Motor neuron (in vitro differentiated cells): ENCODE measurements at regions not wholly inside any gene's neighbourhood (a gene's known extent, or its start where the extent isn't known, plus 50 kb on each side); places are given as distances from the start of the nearest gene placed in this dataset.

Experiments
- ATAC-seq, 8 experiments: fragments of 200-7000 bp; cut with Tn5 transposase; replicated peaks in 6 of 8; 2 replicates each; pipeline ENCODE4 v1.8.0; 2021; ENCODE audit warnings: mild to moderate bottlenecking in 8 of 8, moderate library complexity in 8 of 8
- H3K27ac ChIP-seq, 2 donors: fragments of 250-450 bp; sonication (Bioruptor Pico); 2 replicates each; pipeline ENCODE4 v1.9.0; 2021; ENCODE audit warnings: antibody characterized with exemption in 2 of 2, mild to moderate bottlenecking in 2 of 2, moderate library complexity in 1 of 2
- H3K4me1 ChIP-seq, 2 donors: fragments of 250-450 bp; sonication (Bioruptor Pico); replicated peaks in 1 of 2; 2 replicates each; pipeline ENCODE4 v1.6.1; 2021; ENCODE audit warnings: antibody characterized with exemption in 2 of 2, mild to moderate bottlenecking in 2 of 2, moderate library complexity in 1 of 2
- H3K4me3 ChIP-seq, 5 donors: fragments of 250-450 bp; sonication (Bioruptor Pico); 2 replicates each; pipeline ENCODE4 v1.9.0; 2021; ENCODE audit warnings: antibody characterized with exemption in 5 of 5, mild to moderate bottlenecking in 5 of 5, moderate library complexity in 4 of 5
- WGBS, 10 experiments: fragments of 450-650 bp; shearing (Covaris generic); methylation state at CpG; one replicate each; pipeline ENCODE4 v1.0.0; 2022; 5-methylcytosine and 5-hydroxymethylcytosine counted together
- in situ Hi-C, 9 experiments: fragments of 400-800 bp; cut with MboI; loops; one replicate each; pipeline ENCODE4 v1.15.0; 2021; ENCODE audit warnings: low sequenced_read_pairs in 9 of 9, low pct_unique_long_range_greater_than_20kb in 2 of 9; ENCODE audit not compliant: unreplicated experiment in 9 of 9

GRCh38 chr2:236668531-236668969 lies 98.9 kb downstream of the ACKR3 start:
- ATAC-seq: no peak
- H3K4me1 ChIP-seq: peaks cover 16 to 18% of the 10 kb centered on the region in 2 donors
- H3K4me3 ChIP-seq: no peak overlapping the region
- in situ Hi-C loops: no loop called here
- H3K27ac ChIP-seq: no peak overlapping the region
- 80 to 100% (median 91%) methylated on average over 1 to 4 of the region's 8 CpGs; no CpG with 5 or more reads in 4 of the 10 experiments for WGBS, 10 experiments

- no peak for ATAC-seq
- WGBS, 10 experiments: 89 to 100% (median 97%) methylated on average over 2 to 5 of the region's 6 CpGs; no CpG with 5 or more reads in 6 of the 10 experiments
- H3K4me3 ChIP-seq: no peak overlapping the region
- H3K4me1 ChIP-seq: peaks cover 16 to 18% of the 10 kb centered on the region in 2 donors
- no peak overlapping the region for H3K27ac ChIP-seq
- in situ Hi-C loops: no loop called here
Measured at GRCh38 chr2:236670235-236670620, 100.6 kb downstream of the ACKR3 start.

GRCh38 chr2:236671896-236672562 lies 102.4 kb downstream of the ACKR3 start:
- WGBS, 10 experiments: 57 to 89% (median 83%) methylated on average over 2 to 5 of the region's 11 CpGs; no CpG with 5 or more reads in 3 of the 10 experiments
- ATAC-seq: peak in 5 of 8 experiments; percentile 9 to 73 (median 44)
- in situ Hi-C loops: no loop called here
- Histone ChIP-seq H3K27ac (peak overlapping the region in 1 of 2 donors; percentile 8), H3K4me1 (peaks cover 27 to 28% of the 10 kb centered on the region in 2 donors), H3K4me3 (no peak overlapping the region)

GRCh38 chr2:236672606-236673005 lies 103.0 kb downstream of the ACKR3 start:
- ATAC-seq: peak in 2 of 8 experiments; percentile 23 to 33
- WGBS, 10 experiments: 60 to 92% (median 83%) methylated on average over 1 to 5 of the region's 5 CpGs; no CpG with 5 or more reads in 5 of the 10 experiments
- in situ Hi-C loops: no loop called here

GRCh38 chr2:236673126-236673822 lies 103.6 kb downstream of the ACKR3 start:
- no peak for ATAC-seq
- in situ Hi-C loops: no loop called here
- peaks cover 27 to 28% of the 10 kb centered on the region in 2 donors for H3K4me1 ChIP-seq
- 80 to 100% (median 90%) methylated on average over 1 to 4 of the region's 14 CpGs; no CpG with 5 or more reads in 2 of the 10 experiments for WGBS, 10 experiments
- no peak overlapping the region for H3K27ac ChIP-seq
- no peak overlapping the region for H3K4me3 ChIP-seq

More at GRCh38 chr2:236672606-236673005, 103.0 kb downstream of the ACKR3 start:
- Histone ChIP-seq H3K4me1 (peaks cover 27 to 28% of the 10 kb centered on the region in 2 donors), H3K27ac (peak overlapping the region in 1 of 2 donors; percentile 8), H3K4me3 (no peak overlapping the region)

- in situ Hi-C loops: no loop called here
- peaks cover 27 to 28% of the 10 kb centered on the region in 2 donors for H3K4me1 ChIP-seq
- 100% methylated on average over 1 to 4 of the region's 4 CpGs; no CpG with 5 or more reads in 7 of the 10 experiments for WGBS, 10 experiments
- H3K27ac ChIP-seq: no peak overlapping the region
- no peak for ATAC-seq
- no peak overlapping the region for H3K4me3 ChIP-seq
Measured at GRCh38 chr2:236673823-236674185, 104.2 kb downstream of the ACKR3 start.

GRCh38 chr2:236674238-236674637 lies 104.6 kb downstream of the ACKR3 start:
- Histone ChIP-seq H3K4me1 (peaks cover 27 to 28% of the 10 kb centered on the region in 2 donors), H3K27ac (no peak overlapping the region), H3K4me3 (no peak overlapping the region)
- in situ Hi-C loops: no loop called here
- ATAC-seq: no peak
- WGBS, 10 experiments: 33 to 100% (median 86%) methylated on average over 1 to 2 of the region's 7 CpGs; no CpG with 5 or more reads in 6 of the 10 experiments

- Histone ChIP-seq H3K4me1 (peaks cover 27 to 28% of the 10 kb centered on the region in 2 donors), H3K27ac (no peak overlapping the region), H3K4me3 (no peak overlapping the region)
- WGBS, 10 experiments: 33 to 93% (median 78%) methylated on average over 1 to 7 of the region's 7 CpGs; no CpG with 5 or more reads in 2 of the 10 experiments
- no peak for ATAC-seq
- in situ Hi-C loops: no loop called here
Measured at GRCh38 chr2:236674646-236675045, 105.0 kb downstream of the ACKR3 start.

GRCh38 chr2:236675051-236675450 lies 105.4 kb downstream of the ACKR3 start:
- in situ Hi-C loops: no loop called here
- Histone ChIP-seq H3K4me1 (peaks cover 27 to 28% of the 10 kb centered on the region in 2 donors), H3K4me3 (no peak overlapping the region), H3K27ac (no peak overlapping the region)
- WGBS, 10 experiments: 0 to 100% (median 35%) methylated on average over 1 to 4 of the region's 4 CpGs; no CpG with 5 or more reads in 2 of the 10 experiments
- ATAC-seq: peak in 3 of 8 experiments; percentile 66 to 74 (median 70)

- Histone ChIP-seq H3K4me3 (no peak overlapping the region), H3K27ac (no peak overlapping the region), H3K4me1 (peaks cover 27 to 28% of the 10 kb centered on the region in 2 donors)
- ATAC-seq: peak in 3 of 8 experiments; percentile 13 to 20 (median 15)
- in situ Hi-C loops: no loop called here
Measured at GRCh38 chr2:236675526-236675925, 105.9 kb downstream of the ACKR3 start.

GRCh38 chr2:236676136-236676873 lies 106.7 kb downstream of the ACKR3 start:
- Histone ChIP-seq H3K27ac (no peak overlapping the region), H3K4me1 (peaks cover 25 to 27% of the 10 kb centered on the region in 2 donors), H3K4me3 (no peak overlapping the region)
- 0 to 88% (median 55%) methylated on average over 1 to 2 of the region's 2 CpGs; no CpG with 5 or more reads in 1 of the 10 experiments for WGBS, 10 experiments
- ATAC-seq: peak in 1 of 8 experiments; percentile 1
- in situ Hi-C loops: no loop called here

GRCh38 chr2:236677368-236677767 lies 107.7 kb downstream of the ACKR3 start:
- H3K4me1 ChIP-seq: peaks cover 14 to 16% of the 10 kb centered on the region in 2 donors
- in situ Hi-C loops: no loop called here
- no peak overlapping the region for H3K4me3 ChIP-seq
- no peak for ATAC-seq
- WGBS, 10 experiments: 86 to 100% (median 92%) methylated on average over 2 to 4 of the region's 8 CpGs; no CpG with 5 or more reads in 2 of the 10 experiments
- no peak overlapping the region for H3K27ac ChIP-seq
